ENCODE measurements at regions not wholly inside any gene's neighbourhood (a gene's known extent, or its start where the extent isn't known, plus 50 kb on each side); places are given as distances from the start of the nearest gene placed in this dataset.

DNA sequence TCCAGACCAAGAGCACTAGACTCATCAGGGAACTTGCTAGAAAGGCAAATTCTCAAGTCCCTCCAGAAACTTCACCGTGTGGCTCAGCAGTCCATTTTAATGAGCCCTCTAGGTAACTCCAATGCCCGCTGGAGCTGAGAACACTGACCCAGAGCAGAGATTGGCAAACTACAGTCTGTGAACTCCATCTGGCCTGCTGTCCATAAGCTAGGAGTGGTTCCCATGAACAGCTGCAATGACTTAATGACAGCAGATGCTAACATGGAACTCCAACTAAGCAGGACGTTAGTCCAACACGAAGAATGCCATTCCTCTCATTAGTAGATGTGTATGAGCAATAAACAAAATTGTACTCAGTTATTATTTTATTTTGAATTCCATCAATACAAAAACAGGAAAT is 371.9 kb downstream of the STK39 start:
- no peak overlapping the region for H3K27ac Mint-ChIP-seq (ENCODE audit: unreplicated experiment)
- TF ChIP-seq, protein P1, sequence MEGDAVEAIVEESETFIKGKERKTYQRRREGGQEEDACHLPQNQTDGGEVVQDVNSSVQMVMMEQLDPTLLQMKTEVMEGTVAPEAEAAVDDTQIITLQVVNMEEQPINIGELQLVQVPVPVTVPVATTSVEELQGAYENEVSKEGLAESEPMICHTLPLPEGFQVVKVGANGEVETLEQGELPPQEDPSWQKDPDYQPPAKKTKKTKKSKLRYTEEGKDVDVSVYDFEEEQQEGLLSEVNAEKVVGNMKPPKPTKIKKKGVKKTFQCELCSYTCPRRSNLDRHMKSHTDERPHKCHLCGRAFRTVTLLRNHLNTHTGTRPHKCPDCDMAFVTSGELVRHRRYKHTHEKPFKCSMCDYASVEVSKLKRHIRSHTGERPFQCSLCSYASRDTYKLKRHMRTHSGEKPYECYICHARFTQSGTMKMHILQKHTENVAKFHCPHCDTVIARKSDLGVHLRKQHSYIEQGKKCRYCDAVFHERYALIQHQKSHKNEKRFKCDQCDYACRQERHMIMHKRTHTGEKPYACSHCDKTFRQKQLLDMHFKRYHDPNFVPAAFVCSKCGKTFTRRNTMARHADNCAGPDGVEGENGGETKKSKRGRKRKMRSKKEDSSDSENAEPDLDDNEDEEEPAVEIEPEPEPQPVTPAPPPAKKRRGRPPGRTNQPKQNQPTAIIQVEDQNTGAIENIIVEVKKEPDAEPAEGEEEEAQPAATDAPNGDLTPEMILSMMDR (conservative IDR thresholded peaks at IDR 0.05): no peak
- H3K36me3 Mint-ChIP-seq (ENCODE audit: low read depth): peaks cover 7% of the 10 kb centered on the region

DNA sequence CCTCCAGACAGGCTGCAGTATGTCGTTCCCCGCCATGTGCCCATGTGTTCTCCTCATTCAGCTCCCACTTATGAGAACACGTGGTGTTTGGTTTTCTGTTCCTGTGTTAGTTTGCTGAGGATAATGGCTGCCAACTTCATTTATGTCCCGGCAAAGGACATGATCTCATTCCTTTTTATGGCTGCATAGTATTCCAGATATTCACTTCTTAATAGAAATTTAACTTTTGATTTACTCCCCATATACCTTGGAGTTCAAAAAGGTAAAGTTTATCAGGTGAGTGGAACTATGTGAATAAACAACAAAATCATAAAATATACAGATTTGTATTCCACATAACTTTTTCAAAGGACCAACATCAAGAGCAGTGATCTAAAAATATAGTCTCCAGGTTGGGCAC is 372.6 kb downstream of the STK39 start:
- no peak overlapping the region for H3K4me3 Mint-ChIP-seq
- H3K36me3 Mint-ChIP-seq (ENCODE audit: low read depth): peaks cover 10% of the 10 kb centered on the region
- peaks cover 2% of the 10 kb centered on the region for H3K9me3 Mint-ChIP-seq

More for the DNA sequence above, 371.9 kb downstream of the STK39 start:
- DNase-seq (ENCODE audit: low read depth, low spot score): no peak
- Mint-ChIP-seq H3K4me1 (no peaks in the 10 kb centered on the region), H3K9me3 (peaks cover 2% of the 10 kb centered on the region), H3K4me3 (no peak overlapping the region), H3K27me3 (ENCODE audit: low read depth) (no peaks in the 10 kb centered on the region)

GRCh38 chr2:167871286-167871685 is 376.1 kb downstream of the STK39 start:
- no peak for DNase-seq (ENCODE audit: low read depth, low spot score)
- no peaks in the 10 kb centered on the region for H3K27me3 Mint-ChIP-seq (ENCODE audit: low read depth)
- H3K4me3 Mint-ChIP-seq: no peak overlapping the region
- TF ChIP-seq, protein P1 (conservative IDR thresholded peaks at IDR 0.05): no peak
- no peaks in the 10 kb centered on the region for H3K4me1 Mint-ChIP-seq
- peaks cover 15% of the 10 kb centered on the region for H3K36me3 Mint-ChIP-seq (ENCODE audit: low read depth)
- H3K27ac Mint-ChIP-seq (ENCODE audit: unreplicated experiment): no peak overlapping the region
- H3K9me3 Mint-ChIP-seq: peaks cover 8% of the 10 kb centered on the region

More for the DNA sequence above, 372.6 kb downstream of the STK39 start:
- TF ChIP-seq, protein P1 (conservative IDR thresholded peaks at IDR 0.05): no peak
- Mint-ChIP-seq H3K27me3 (ENCODE audit: low read depth) (no peaks in the 10 kb centered on the region), H3K4me1 (no peaks in the 10 kb centered on the region), H3K27ac (ENCODE audit: unreplicated experiment) (no peak overlapping the region)
- DNase-seq (ENCODE audit: low read depth, low spot score): no peak

DNA sequence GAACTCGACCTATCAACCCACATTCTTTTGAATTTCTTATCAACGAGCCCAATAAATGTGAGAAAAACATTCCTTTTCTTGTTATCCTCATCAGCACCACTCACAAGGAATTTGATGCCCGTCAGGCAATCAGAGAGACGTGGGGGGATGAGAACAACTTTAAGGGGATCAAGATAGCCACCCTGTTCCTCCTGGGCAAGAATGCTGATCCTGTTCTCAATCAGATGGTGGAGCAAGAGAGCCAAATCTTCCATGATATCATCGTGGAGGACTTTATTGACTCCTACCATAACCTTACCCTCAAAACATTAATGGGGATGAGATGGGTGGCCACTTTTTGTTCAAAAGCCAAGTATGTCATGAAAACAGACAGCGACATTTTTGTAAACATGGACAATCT is 378.2 kb downstream of the STK39 start:
- TF ChIP-seq, protein P1 (conservative IDR thresholded peaks at IDR 0.05): no peak
- Mint-ChIP-seq H3K4me1 (no peaks in the 10 kb centered on the region), H3K27me3 (ENCODE audit: low read depth) (no peaks in the 10 kb centered on the region), H3K36me3 (ENCODE audit: low read depth) (peaks cover 14% of the 10 kb centered on the region), H3K9me3 (peaks cover 8% of the 10 kb centered on the region), H3K27ac (ENCODE audit: unreplicated experiment) (no peak overlapping the region), H3K4me3 (no peak overlapping the region)
- DNase-seq (ENCODE audit: low read depth, low spot score): no peak

GRCh38 chr2:167863377-167863776 is 384.0 kb downstream of the STK39 start:
- no peak overlapping the region for H3K27ac Mint-ChIP-seq (ENCODE audit: unreplicated experiment)
- no peak overlapping the region for H3K4me3 Mint-ChIP-seq
- no peak for DNase-seq (ENCODE audit: low read depth, low spot score)
- TF ChIP-seq, protein P1 (conservative IDR thresholded peaks at IDR 0.05): no peak
- H3K4me1 Mint-ChIP-seq: peaks cover 14% of the 10 kb centered on the region
- no peaks in the 10 kb centered on the region for H3K9me3 Mint-ChIP-seq
- H3K36me3 Mint-ChIP-seq (ENCODE audit: low read depth): peaks cover 5% of the 10 kb centered on the region
- H3K27me3 Mint-ChIP-seq (ENCODE audit: low read depth): no peaks in the 10 kb centered on the region

DNA sequence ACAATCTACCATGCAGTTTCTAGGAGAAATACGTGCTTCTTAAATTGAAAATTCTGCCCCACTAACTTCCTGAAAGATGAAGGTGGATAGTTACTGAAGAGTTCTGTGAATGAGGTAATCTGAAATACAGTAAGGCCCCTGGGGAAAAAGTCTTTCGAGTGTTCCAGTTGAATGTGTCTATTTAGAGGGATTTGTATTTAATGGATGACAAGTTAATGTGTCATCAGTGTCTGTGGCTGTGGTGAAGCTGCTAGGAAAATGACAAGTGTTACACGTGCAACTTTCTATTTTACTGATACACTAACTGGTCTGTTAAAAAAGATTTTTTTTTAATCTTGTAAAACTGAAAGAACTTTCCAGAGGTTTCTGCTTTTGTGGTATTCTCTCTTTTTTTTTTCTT is 384.6 kb downstream of the STK39 start:
- H3K27ac Mint-ChIP-seq (ENCODE audit: unreplicated experiment): peak overlapping the region; percentile 8
- no peak overlapping the region for H3K4me3 Mint-ChIP-seq
- H3K36me3 Mint-ChIP-seq (ENCODE audit: low read depth): peaks cover 5% of the 10 kb centered on the region
- no peaks in the 10 kb centered on the region for H3K9me3 Mint-ChIP-seq
- no peak for DNase-seq (ENCODE audit: low read depth, low spot score)
- TF ChIP-seq, protein P1 (conservative IDR thresholded peaks at IDR 0.05): no peak
- no peaks in the 10 kb centered on the region for H3K27me3 Mint-ChIP-seq (ENCODE audit: low read depth)
- peaks cover 14% of the 10 kb centered on the region for H3K4me1 Mint-ChIP-seq

All from neural crest cell (in vitro differentiated cells).